SK-N-SH treated with all-trans-retinoic acid at 6 μM for 48 hours (cell line): ENCODE measurements at regions not wholly inside any gene's neighbourhood (a gene's known extent, or its start where the extent isn't known, plus 50 kb on each side); places are given as distances from the start of the nearest gene placed in this dataset.

Experiments used
- ATAC-seq: fragments of 200-7000 bp; cut with Tn5 transposase; 3 replicates; pipeline ENCODE4 v1.9.1; 2020; ENCODE audit warnings: mild to moderate bottlenecking, moderate library complexity
- ARNTL ChIP-seq: fragments of 450-650 bp; formaldehyde crosslinking; IDR thresholded peaks from 2 replicates; pipeline ENCODE4 v1.5.0; 2020; ENCODE audit warnings: low read depth, mild to moderate bottlenecking, moderate library complexity, borderline replicate concordance
- BACH2 ChIP-seq: fragments of 250-450 bp; sonication (Bioruptor Pico); IDR thresholded peaks from 2 replicates; pipeline ENCODE4 v1.9.0; 2021; ENCODE audit warnings: mild to moderate bottlenecking, borderline replicate concordance
- ESRRG ChIP-seq: fragments of 250-450 bp; sonication (Bioruptor Pico); IDR thresholded peaks from 2 replicates; pipeline ENCODE4 v1.6.1; 2021; ENCODE audit warnings: mild to moderate bottlenecking
- GLIS3 ChIP-seq: fragments of 250-450 bp; sonication (Bioruptor Pico); IDR thresholded peaks from 2 replicates; pipeline ENCODE4 v1.5.0; 2020; ENCODE audit warnings: mild to moderate bottlenecking, moderate library complexity
- ISL1 ChIP-seq: fragments of 250-450 bp; sonication (Bioruptor Pico); IDR thresholded peaks from 2 replicates; pipeline ENCODE4 v2.1.2; 2022; ENCODE audit warnings: mild to moderate bottlenecking, moderate library complexity
- OSR1 ChIP-seq: fragments of 250-450 bp; sonication (Bioruptor Pico); IDR thresholded peaks from 2 replicates; pipeline ENCODE4 v1.8.0; 2022; ENCODE audit warnings: moderate library complexity, mild to moderate bottlenecking, inconsistent platforms
- PATZ1 ChIP-seq: fragments of 250-450 bp; sonication (Bioruptor Pico); IDR thresholded peaks from 2 replicates; pipeline ENCODE4 v1.8.0; 2020; ENCODE audit warnings: mild to moderate bottlenecking, moderate library complexity, borderline replicate concordance
- PPARA ChIP-seq: fragments of 250-450 bp; sonication (Bioruptor Pico); IDR thresholded peaks from 2 replicates; pipeline ENCODE4 v1.5.0; 2020; ENCODE audit warnings: mild to moderate bottlenecking, borderline replicate concordance
- RARB ChIP-seq: fragments of 250-450 bp; sonication (Bioruptor Pico); IDR thresholded peaks from 2 replicates; pipeline ENCODE4 v1.8.0; 2021; ENCODE audit warnings: mild to moderate bottlenecking, moderate library complexity
- SNAI2 ChIP-seq: fragments of 250-450 bp; sonication (Bioruptor Pico); IDR thresholded peaks from 2 replicates; pipeline ENCODE4 v1.5.0; 2020; ENCODE audit warnings: mild to moderate bottlenecking, moderate library complexity
- TOX ChIP-seq: fragments of 250-450 bp; sonication (Bioruptor Pico); IDR thresholded peaks from 2 replicates; pipeline ENCODE4 v1.8.0; 2021; ENCODE audit warnings: mild to moderate bottlenecking, moderate library complexity, borderline replicate concordance
- TSHZ2 ChIP-seq: fragments of 250-450 bp; sonication (Bioruptor Pico); IDR thresholded peaks from 2 replicates; pipeline ENCODE4 v1.5.0; 2020; ENCODE audit warnings: mild to moderate bottlenecking, moderate library complexity
- ZC3H10 ChIP-seq: fragments of 250-450 bp; sonication (Bioruptor Pico); IDR thresholded peaks from 2 replicates; pipeline ENCODE4 v1.5.1; 2021; ENCODE audit warnings: mild to moderate bottlenecking, moderate library complexity
- ZFP3 ChIP-seq: fragments of 250-450 bp; sonication (Bioruptor Pico); IDR thresholded peaks from 2 replicates; pipeline ENCODE4 v1.5.0; 2020; ENCODE audit warnings: mild to moderate bottlenecking, moderate library complexity
- ZFP30 ChIP-seq: fragments of 450-650 bp; formaldehyde crosslinking; IDR thresholded peaks from 2 replicates; pipeline ENCODE4 v1.5.0; 2022; ENCODE audit warnings: mild to moderate bottlenecking, moderate library complexity
- ZNF565 ChIP-seq: fragments of 450-650 bp; formaldehyde crosslinking; conservative IDR thresholded peaks from 2 replicates; pipeline ENCODE4 v1.5.0; 2020; ENCODE audit warnings: low read depth, mild to moderate bottlenecking, moderate library complexity
- ZNF70 ChIP-seq: fragments of 450-650 bp; formaldehyde crosslinking; IDR thresholded peaks from 2 replicates; pipeline ENCODE4 v1.5.0; 2020; ENCODE audit warnings: mild to moderate bottlenecking, moderate library complexity
- ZNF8 ChIP-seq: fragments of 450-650 bp; formaldehyde crosslinking; IDR thresholded peaks from 2 replicates; pipeline ENCODE4 v1.5.0; 2020; ENCODE audit warnings: mild to moderate bottlenecking, moderate library complexity
- TF ChIP-seq, protein P1 (sequence below): fragments of 250-450 bp; sonication (Bioruptor Pico); IDR thresholded peaks from 2 replicates; pipeline ENCODE4 v1.5.1; 2020; ENCODE audit warnings: low read depth, mild to moderate bottlenecking, moderate library complexity
- TF ChIP-seq, protein P2 (sequence below): fragments of 250-450 bp; sonication (Bioruptor Pico); IDR thresholded peaks from 2 replicates; pipeline ENCODE4 v1.5.1; 2021; ENCODE audit warnings: mild to moderate bottlenecking, moderate library complexity
- TF ChIP-seq, protein P3 (sequence below): fragments of 250-450 bp; sonication (Bioruptor Pico); IDR thresholded peaks from 2 replicates; pipeline ENCODE4 v1.8.0; 2021; ENCODE audit warnings: low read depth, mild to moderate bottlenecking, moderate library complexity, borderline replicate concordance

GRCh38 chr14:101049511-101049910, 146.0 kb upstream of the RTL1 start:
- ATAC-seq: no peak
- no peak for TF ChIP-seq TOX (CRISPR knock-in tag)
- TF ChIP-seq, protein P1, sequence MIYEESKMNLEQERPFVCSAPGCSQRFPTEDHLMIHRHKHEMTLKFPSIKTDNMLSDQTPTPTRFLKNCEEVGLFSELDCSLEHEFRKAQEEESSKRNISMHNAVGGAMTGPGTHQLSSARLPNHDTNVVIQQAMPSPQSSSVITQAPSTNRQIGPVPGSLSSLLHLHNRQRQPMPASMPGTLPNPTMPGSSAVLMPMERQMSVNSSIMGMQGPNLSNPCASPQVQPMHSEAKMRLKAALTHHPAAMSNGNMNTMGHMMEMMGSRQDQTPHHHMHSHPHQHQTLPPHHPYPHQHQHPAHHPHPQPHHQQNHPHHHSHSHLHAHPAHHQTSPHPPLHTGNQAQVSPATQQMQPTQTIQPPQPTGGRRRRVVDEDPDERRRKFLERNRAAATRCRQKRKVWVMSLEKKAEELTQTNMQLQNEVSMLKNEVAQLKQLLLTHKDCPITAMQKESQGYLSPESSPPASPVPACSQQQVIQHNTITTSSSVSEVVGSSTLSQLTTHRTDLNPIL (CRISPR knock-in tag): no peak
- no peak for TF ChIP-seq ZFP30 (CRISPR knock-in tag)
- TF ChIP-seq RARB: no peak
- TF ChIP-seq SNAI2 (CRISPR knock-in tag): no peak
- TF ChIP-seq PATZ1 (CRISPR knock-in tag): no peak
- TF ChIP-seq BACH2 (CRISPR knock-in tag): no peak
- TF ChIP-seq ISL1 (CRISPR knock-in tag): no peak

DNA sequence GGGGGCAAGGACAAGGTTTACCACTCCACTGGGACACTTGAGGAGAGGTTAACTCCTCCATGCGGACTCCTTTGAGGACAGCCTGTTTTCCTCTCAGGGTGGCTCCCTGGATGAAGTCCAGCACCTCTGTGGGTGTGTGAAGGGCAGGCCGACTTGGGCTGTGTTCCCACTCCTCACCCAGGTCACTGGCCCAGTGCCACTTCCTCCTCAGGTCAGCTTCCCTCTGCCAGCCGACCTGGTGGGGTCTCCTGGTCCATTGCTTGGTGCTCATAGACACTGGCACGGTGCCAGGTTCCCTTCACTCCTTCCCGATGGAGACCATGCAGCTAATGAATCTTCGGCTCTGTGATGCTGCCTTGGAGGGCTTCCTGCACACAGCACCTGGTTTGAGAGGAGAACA, 146.4 kb upstream of the RTL1 start:
- no peak for ATAC-seq
- TF ChIP-seq ZNF70 (CRISPR knock-in tag) (no peak), GLIS3 (CRISPR knock-in tag) (no peak), TOX (CRISPR knock-in tag) (no peak), ZFP30 (CRISPR knock-in tag) (no peak), ZNF565 (no peak), ZNF8 (CRISPR knock-in tag) (no peak), ISL1 (CRISPR knock-in tag) (no peak), ESRRG (no peak), ZFP3 (CRISPR knock-in tag) (no peak), RARB (no peak), ARNTL (no peak), PATZ1 (CRISPR knock-in tag) (no peak)
- TF ChIP-seq, all 23 proteins: peak for 0

- ATAC-seq: no peak
- TF ChIP-seq ARNTL: no peak
- TF ChIP-seq ZC3H10 (CRISPR knock-in tag): no peak
- TF ChIP-seq, all 23 proteins: peak for 0
Measured at GRCh38 chr14:101050901-101051490, 147.5 kb upstream of the RTL1 start.

- ATAC-seq: no peak
- TF ChIP-seq SNAI2 (CRISPR knock-in tag): no peak
- no peak for TF ChIP-seq TOX (CRISPR knock-in tag)
- TF ChIP-seq ARNTL: no peak
- TF ChIP-seq TSHZ2 (CRISPR knock-in tag): no peak
- TF ChIP-seq, protein P2, sequence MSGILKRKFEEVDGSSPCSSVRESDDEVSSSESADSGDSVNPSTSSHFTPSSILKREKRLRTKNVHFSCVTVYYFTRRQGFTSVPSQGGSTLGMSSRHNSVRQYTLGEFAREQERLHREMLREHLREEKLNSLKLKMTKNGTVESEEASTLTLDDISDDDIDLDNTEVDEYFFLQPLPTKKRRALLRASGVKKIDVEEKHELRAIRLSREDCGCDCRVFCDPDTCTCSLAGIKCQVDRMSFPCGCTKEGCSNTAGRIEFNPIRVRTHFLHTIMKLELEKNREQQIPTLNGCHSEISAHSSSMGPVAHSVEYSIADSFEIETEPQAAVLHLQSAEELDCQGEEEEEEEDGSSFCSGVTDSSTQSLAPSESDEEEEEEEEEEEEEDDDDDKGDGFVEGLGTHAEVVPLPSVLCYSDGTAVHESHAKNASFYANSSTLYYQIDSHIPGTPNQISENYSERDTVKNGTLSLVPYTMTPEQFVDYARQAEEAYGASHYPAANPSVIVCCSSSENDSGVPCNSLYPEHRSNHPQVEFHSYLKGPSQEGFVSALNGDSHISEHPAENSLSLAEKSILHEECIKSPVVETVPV (CRISPR knock-in tag): no peak
- TF ChIP-seq PPARA (CRISPR knock-in tag): no peak
- TF ChIP-seq ZC3H10 (CRISPR knock-in tag): no peak
- TF ChIP-seq OSR1 (CRISPR knock-in tag): no peak
- no peak for TF ChIP-seq RARB
- no peak for TF ChIP-seq ZNF565
- TF ChIP-seq ZNF70 (CRISPR knock-in tag): no peak
- TF ChIP-seq GLIS3 (CRISPR knock-in tag): no peak
- no peak for TF ChIP-seq BACH2 (CRISPR knock-in tag)
- TF ChIP-seq ZFP3 (CRISPR knock-in tag): no peak
- TF ChIP-seq ISL1 (CRISPR knock-in tag): no peak
- no peak for TF ChIP-seq PATZ1 (CRISPR knock-in tag)
- TF ChIP-seq ZFP30 (CRISPR knock-in tag): no peak
- TF ChIP-seq, protein P3, sequence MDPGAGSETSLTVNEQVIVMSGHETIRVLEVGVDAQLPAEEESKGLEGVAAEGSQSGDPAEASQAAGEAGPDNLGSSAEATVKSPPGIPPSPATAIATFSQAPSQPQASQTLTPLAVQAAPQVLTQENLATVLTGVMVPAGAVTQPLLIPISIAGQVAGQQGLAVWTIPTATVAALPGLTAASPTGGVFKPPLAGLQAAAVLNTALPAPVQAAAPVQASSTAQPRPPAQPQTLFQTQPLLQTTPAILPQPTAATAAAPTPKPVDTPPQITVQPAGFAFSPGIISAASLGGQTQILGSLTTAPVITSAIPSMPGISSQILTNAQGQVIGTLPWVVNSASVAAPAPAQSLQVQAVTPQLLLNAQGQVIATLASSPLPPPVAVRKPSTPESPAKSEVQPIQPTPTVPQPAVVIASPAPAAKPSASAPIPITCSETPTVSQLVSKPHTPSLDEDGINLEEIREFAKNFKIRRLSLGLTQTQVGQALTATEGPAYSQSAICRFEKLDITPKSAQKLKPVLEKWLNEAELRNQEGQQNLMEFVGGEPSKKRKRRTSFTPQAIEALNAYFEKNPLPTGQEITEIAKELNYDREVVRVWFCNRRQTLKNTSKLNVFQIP (CRISPR knock-in tag): no peak
- no peak for TF ChIP-seq ZNF8 (CRISPR knock-in tag)
Measured at GRCh38 chr14:101054671-101055070, 151.1 kb upstream of the RTL1 start.
